ENCODE measurements at regions not wholly inside any gene's neighbourhood (a gene's known extent, or its start where the extent isn't known, plus 50 kb on each side); places are given as distances from the start of the nearest gene placed in this dataset.

GRCh38 chr4:147368948-147369347, 111.9 kb upstream of the EDNRA start:
- no peak for DNase-seq

GRCh38 chr4:147370473-147370872, 110.4 kb upstream of the EDNRA start:
- no peak for DNase-seq

GRCh38 chr4:147370881-147371280, 110.0 kb upstream of the EDNRA start:
- DNase-seq, result no peak

- DNase-seq, result no peak
These were observed 109.2 kb upstream of the EDNRA start for GRCh38 chr4:147371661-147372060.

GRCh38 chr4:147378780-147379179, 102.1 kb upstream of the EDNRA start:
- DNase-seq, result no peak

GRCh38 chr4:147381749-147382148, 99.1 kb upstream of the EDNRA start:
- no peak for DNase-seq

GRCh38 chr4:147388018-147388417, 92.9 kb upstream of the EDNRA start:
- no peak for DNase-seq

GRCh38 chr4:147396105-147396504, 84.8 kb upstream of the EDNRA start:
- DNase-seq, result no peak

- DNase-seq, result no peak
These were observed 82.3 kb upstream of the EDNRA start for GRCh38 chr4:147398556-147398955.

- DNase-seq, result no peak
These were observed 80.2 kb upstream of the EDNRA start for GRCh38 chr4:147400721-147401120.

- no peak for DNase-seq
These were observed 79.7 kb upstream of the EDNRA start for GRCh38 chr4:147401221-147401620.

- no peak for DNase-seq
These were observed 73.4 kb upstream of the EDNRA start for GRCh38 chr4:147407261-147408045.

GRCh38 chr4:147408189-147408588, 72.7 kb upstream of the EDNRA start:
- no peak for DNase-seq

GRCh38 chr4:147409350-147409749, 71.5 kb upstream of the EDNRA start:
- no peak for DNase-seq

GRCh38 chr4:147418226-147418625, 62.7 kb upstream of the EDNRA start:
- no peak for DNase-seq

GRCh38 chr4:147421456-147421855, 59.4 kb upstream of the EDNRA start:
- no peak for DNase-seq

GRCh38 chr4:147423229-147423628, 57.7 kb upstream of the EDNRA start:
- no peak for DNase-seq

- DNase-seq, result no peak
These were observed 55.9 kb upstream of the EDNRA start for GRCh38 chr4:147425019-147425418.

- no peak for DNase-seq
These were observed 52.3 kb upstream of the EDNRA start for GRCh38 chr4:147428583-147428982.

- no peak for DNase-seq
These were observed 50.8 kb upstream of the EDNRA start for GRCh38 chr4:147430111-147430510.
